ENCODE measurements at regions not wholly inside any gene's neighbourhood (a gene's known extent, or its start where the extent isn't known, plus 50 kb on each side); places are given as distances from the start of the nearest gene placed in this dataset.

GRCh38 chr5:126366199-126366560 lies 57.0 kb upstream of the GRAMD2B start (continued):
- TF ChIP-seq, protein P1, sequence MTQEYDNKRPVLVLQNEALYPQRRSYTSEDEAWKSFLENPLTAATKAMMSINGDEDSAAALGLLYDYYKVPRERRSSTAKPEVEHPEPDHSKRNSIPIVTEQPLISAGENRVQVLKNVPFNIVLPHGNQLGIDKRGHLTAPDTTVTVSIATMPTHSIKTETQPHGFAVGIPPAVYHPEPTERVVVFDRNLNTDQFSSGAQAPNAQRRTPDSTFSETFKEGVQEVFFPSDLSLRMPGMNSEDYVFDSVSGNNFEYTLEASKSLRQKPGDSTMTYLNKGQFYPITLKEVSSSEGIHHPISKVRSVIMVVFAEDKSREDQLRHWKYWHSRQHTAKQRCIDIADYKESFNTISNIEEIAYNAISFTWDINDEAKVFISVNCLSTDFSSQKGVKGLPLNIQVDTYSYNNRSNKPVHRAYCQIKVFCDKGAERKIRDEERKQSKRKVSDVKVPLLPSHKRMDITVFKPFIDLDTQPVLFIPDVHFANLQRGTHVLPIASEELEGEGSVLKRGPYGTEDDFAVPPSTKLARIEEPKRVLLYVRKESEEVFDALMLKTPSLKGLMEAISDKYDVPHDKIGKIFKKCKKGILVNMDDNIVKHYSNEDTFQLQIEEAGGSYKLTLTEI (CRISPR knock-in tag; conservative IDR thresholded peaks at IDR 0.05): no peak
- no peak for TF ChIP-seq ZNF431 (CRISPR knock-in tag; IDR thresholded peaks at IDR 0.05; ENCODE audit: borderline replicate concordance, low read depth)
- TF ChIP-seq MED13 (CRISPR knock-in tag; IDR thresholded peaks at IDR 0.05): no peak
- TF ChIP-seq ZNF788 (CRISPR knock-in tag; IDR thresholded peaks at IDR 0.05; ENCODE audit: borderline replicate concordance): no peak
- no peak for TF ChIP-seq ZNF142 (CRISPR knock-in tag; IDR thresholded peaks at IDR 0.05)
- TF ChIP-seq TOE1 (CRISPR knock-in tag; IDR thresholded peaks at IDR 0.05): no peak
- no peak for TF ChIP-seq ZNF784 (CRISPR knock-in tag; IDR thresholded peaks at IDR 0.05; ENCODE audit: borderline replicate concordance)
- no peak for TF ChIP-seq ZNF10 (CRISPR knock-in tag; IDR thresholded peaks at IDR 0.05; ENCODE audit: borderline replicate concordance, low read depth)
- no peak for TF ChIP-seq ZNF124 (CRISPR knock-in tag; IDR thresholded peaks at IDR 0.05)
- no peak for TF ChIP-seq CC2D1A (CRISPR knock-in tag; IDR thresholded peaks at IDR 0.05)
- TF ChIP-seq GATAD2A (CRISPR knock-in tag; IDR thresholded peaks at IDR 0.05): peak; percentile 77
- no peak for TF ChIP-seq NFE2 (CRISPR knock-in tag; IDR thresholded peaks at IDR 0.05)
- TF ChIP-seq SP140L (CRISPR knock-in tag; IDR thresholded peaks at IDR 0.05; ENCODE audit: borderline replicate concordance): no peak
- no peak for TF ChIP-seq ZKSCAN8 (CRISPR knock-in tag; IDR thresholded peaks at IDR 0.05; ENCODE audit: borderline replicate concordance)
- peak; percentile 54 for TF ChIP-seq TEAD3 (CRISPR knock-in tag; optimal IDR thresholded peaks at IDR 0.05; ENCODE audit: borderline replicate concordance)
- TF ChIP-seq PITX1 (CRISPR knock-in tag; IDR thresholded peaks at IDR 0.05): peak; percentile 90
- TF ChIP-seq ARNTL (CRISPR knock-in tag; IDR thresholded peaks at IDR 0.05): peak; percentile 58; the same call in 1 of the 2 replicates
- TF ChIP-seq, protein P2, sequence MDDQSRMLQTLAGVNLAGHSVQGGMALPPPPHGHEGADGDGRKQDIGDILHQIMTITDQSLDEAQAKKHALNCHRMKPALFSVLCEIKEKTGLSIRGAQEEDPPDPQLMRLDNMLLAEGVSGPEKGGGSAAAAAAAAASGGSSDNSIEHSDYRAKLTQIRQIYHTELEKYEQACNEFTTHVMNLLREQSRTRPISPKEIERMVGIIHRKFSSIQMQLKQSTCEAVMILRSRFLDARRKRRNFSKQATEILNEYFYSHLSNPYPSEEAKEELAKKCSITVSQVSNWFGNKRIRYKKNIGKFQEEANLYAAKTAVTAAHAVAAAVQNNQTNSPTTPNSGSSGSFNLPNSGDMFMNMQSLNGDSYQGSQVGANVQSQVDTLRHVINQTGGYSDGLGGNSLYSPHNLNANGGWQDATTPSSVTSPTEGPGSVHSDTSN (CRISPR knock-in tag; IDR thresholded peaks at IDR 0.05; ENCODE audit: borderline replicate concordance): no peak
- TF ChIP-seq ZSCAN31 (CRISPR knock-in tag; IDR thresholded peaks at IDR 0.05; ENCODE audit: low read depth): no peak
- TF ChIP-seq ZSCAN22 (CRISPR knock-in tag; IDR thresholded peaks at IDR 0.05): no peak
- TF ChIP-seq SMAD9 (CRISPR knock-in tag; IDR thresholded peaks at IDR 0.05): no peak
- TF ChIP-seq ZNF607 (CRISPR knock-in tag; IDR thresholded peaks at IDR 0.05; ENCODE audit: borderline replicate concordance): no peak
- no peak for TF ChIP-seq ZNF766 (CRISPR knock-in tag; IDR thresholded peaks at IDR 0.05; ENCODE audit: borderline replicate concordance)
- TF ChIP-seq JDP2 (CRISPR knock-in tag; IDR thresholded peaks at IDR 0.05; ENCODE audit: borderline replicate concordance): no peak

Data from HepG2 (cell line).